Memory B cell (primary cell): ENCODE measurements at regions not wholly inside any gene's neighbourhood (a gene's known extent, or its start where the extent isn't known, plus 50 kb on each side); places are given as distances from the start of the nearest gene placed in this dataset.
"Not testable (repeated sequence)": the region's sequence is repeated elsewhere in the genome, so short reads cannot be mapped to it uniquely, and the experiment has no call there.

Source experiments
- ATAC-seq: fragments of 150-1000 bp; cut with Tn5 transposase; 2 replicates; pipeline ENCODE4 v1.10.0; 2021; ENCODE audit warnings: low read depth, mild to moderate bottlenecking, moderate library complexity
- DNase-seq, 2 donors: peaks; one replicate each; pipeline ENCODE4 v3.0.0; 2022; ENCODE audit warnings: low spot score in 2 of 2
- H3K27ac Mint-ChIP-seq: one replicate; pipeline ENCODE4 v1.8.0; 2022; ENCODE audit warnings: mild to moderate bottlenecking, moderate library complexity, mixed read lengths
- H3K27me3 Mint-ChIP-seq: one replicate; pipeline ENCODE4 v1.8.0; 2022; ENCODE audit warnings: mixed read lengths
- H3K36me3 Mint-ChIP-seq: one replicate; pipeline ENCODE4 v1.8.0; 2022; ENCODE audit warnings: mild to moderate bottlenecking, mixed read lengths
- H3K4me1 Mint-ChIP-seq: one replicate; pipeline ENCODE4 v1.8.0; 2022; ENCODE audit warnings: mixed read lengths
- H3K4me3 Mint-ChIP-seq: one replicate; pipeline ENCODE4 v1.8.0; 2022; ENCODE audit warnings: mild to moderate bottlenecking, moderate library complexity, mixed read lengths
- H3K9me3 Mint-ChIP-seq: one replicate; pipeline ENCODE4 v1.8.0; 2022; ENCODE audit warnings: mixed read lengths

DNA sequence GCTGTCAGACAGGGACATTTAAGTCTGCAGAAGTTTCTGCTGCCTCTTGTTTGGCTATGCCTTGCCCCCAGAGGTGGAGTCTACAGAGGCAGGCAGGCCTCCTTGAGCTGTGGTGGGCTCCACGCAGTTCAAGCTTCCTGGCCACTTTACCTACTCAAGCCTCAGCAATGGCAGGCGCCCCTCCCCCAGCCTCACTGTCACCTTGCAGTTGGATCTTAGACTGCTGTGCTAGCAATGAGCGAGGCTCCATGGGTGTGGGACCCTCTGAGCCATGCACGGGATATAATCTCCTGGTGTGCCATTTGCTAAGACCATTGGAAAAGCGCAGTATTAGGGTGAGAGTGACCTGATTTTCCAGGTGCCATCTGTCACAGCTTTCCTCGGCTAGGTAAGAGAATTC, 542.7 kb upstream of the SEMA6A start:
- not testable (repeated sequence) for H3K4me3 Mint-ChIP-seq, H3K9me3 Mint-ChIP-seq, ATAC-seq, H3K4me1 Mint-ChIP-seq, DNase-seq, H3K27ac Mint-ChIP-seq, H3K27me3 Mint-ChIP-seq, H3K36me3 Mint-ChIP-seq

DNA sequence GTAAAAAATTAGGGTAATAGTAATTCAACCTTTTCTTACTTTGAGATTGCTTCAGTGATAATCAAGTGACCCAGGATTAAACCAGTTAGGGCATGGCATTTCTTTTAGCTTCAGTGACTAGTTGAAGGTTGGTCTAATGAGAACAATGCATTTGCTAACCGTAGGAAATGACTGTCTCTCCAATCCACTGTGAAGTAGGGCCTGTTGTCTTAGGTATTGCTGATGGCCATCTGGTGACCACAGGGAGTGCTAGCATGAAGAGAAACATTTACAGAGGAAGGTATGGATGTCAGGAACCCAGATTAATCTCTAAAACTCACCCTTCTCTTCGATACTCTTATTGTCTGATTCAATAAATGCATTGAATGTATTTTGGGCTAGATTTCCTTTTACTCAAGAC, 535.9 kb upstream of the SEMA6A start:
- ATAC-seq = no peak
- Mint-ChIP-seq H3K9me3 (peaks cover 5% of the 10 kb centered on the region), H3K4me1 (no peaks in the 10 kb centered on the region), H3K4me3 (no peak overlapping the region), H3K36me3 (no peaks in the 10 kb centered on the region), H3K27me3 (no peaks in the 10 kb centered on the region), H3K27ac (no peak overlapping the region)
- DNase-seq = no peak

DNA sequence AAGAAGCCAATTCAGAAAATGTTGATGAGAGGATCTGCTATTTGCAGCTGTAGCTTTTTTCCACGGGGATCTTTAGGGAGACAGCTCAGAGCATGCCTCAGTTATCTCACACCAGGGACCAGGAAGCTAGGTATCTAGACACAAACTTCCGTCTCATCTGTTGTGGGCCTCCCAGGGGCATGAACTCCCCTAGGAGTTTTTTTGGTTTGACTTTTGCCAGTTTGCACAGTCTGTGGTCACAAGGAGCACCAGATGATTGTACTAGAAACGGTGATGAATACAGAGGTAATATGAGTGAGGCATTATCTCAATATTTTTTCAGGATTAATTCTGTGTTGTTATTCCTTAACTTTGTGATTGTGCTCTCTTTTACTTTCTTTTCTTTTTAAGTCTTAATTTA, 533.2 kb upstream of the SEMA6A start:
- H3K4me3 Mint-ChIP-seq = no peak overlapping the region
- DNase-seq (no peak), ATAC-seq (no peak)
- no peak overlapping the region for H3K27ac Mint-ChIP-seq
- no peaks in the 10 kb centered on the region for H3K4me1 Mint-ChIP-seq
- no peaks in the 10 kb centered on the region for H3K9me3 Mint-ChIP-seq
- no peaks in the 10 kb centered on the region for H3K36me3 Mint-ChIP-seq
- no peaks in the 10 kb centered on the region for H3K27me3 Mint-ChIP-seq

DNA sequence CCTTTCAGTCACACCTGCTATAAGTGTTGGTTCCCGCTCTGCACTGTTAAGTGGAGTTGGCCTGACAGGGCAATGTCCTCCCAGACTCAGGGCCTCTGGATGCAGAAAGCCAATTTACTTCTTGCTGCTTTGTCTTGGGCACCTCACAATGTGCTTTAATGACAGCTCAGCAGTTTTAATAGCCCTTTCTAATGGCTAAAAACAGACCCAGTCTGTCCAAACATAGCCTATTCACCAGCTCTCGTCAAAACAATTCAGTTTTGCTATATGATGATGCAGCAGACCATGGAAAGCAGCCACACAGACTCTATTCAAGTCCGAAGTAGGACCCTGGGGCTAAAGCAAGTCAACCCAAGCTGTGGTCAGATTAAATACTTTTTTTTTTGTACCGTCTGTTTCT, 529.1 kb upstream of the SEMA6A start:
- no peaks in the 10 kb centered on the region for H3K27me3 Mint-ChIP-seq
- no peak for DNase-seq
- no peaks in the 10 kb centered on the region for H3K9me3 Mint-ChIP-seq
- no peaks in the 10 kb centered on the region for H3K36me3 Mint-ChIP-seq
- no peak overlapping the region for H3K27ac Mint-ChIP-seq
- no peaks in the 10 kb centered on the region for H3K4me1 Mint-ChIP-seq
- no peak for ATAC-seq
- no peak overlapping the region for H3K4me3 Mint-ChIP-seq

DNA sequence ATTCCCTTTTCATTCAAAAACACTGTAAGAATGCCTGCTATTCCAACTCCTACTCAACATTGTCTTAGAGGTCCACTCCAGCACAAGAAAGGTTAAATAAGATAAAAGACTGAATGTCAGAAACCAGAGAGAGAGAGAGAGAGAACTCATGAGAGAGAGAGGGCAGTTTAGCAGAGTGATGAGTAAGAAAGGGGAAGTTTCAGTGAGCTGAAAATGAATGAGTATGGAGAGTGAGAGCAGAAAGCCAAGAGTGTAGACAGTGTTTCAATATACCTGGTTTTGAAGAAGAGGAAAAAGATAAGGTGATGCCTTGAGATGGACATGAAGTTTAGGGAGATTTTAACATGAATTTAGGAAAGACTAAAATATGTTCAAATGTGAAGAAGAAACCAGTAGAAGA, 528.0 kb upstream of the SEMA6A start:
- DNase-seq (no peak), ATAC-seq (no peak)
- no peaks in the 10 kb centered on the region for H3K27me3 Mint-ChIP-seq
- no peaks in the 10 kb centered on the region for H3K9me3 Mint-ChIP-seq
- no peak overlapping the region for H3K4me3 Mint-ChIP-seq
- H3K27ac Mint-ChIP-seq = no peak overlapping the region
- no peaks in the 10 kb centered on the region for H3K36me3 Mint-ChIP-seq
- H3K4me1 Mint-ChIP-seq = no peaks in the 10 kb centered on the region

DNA sequence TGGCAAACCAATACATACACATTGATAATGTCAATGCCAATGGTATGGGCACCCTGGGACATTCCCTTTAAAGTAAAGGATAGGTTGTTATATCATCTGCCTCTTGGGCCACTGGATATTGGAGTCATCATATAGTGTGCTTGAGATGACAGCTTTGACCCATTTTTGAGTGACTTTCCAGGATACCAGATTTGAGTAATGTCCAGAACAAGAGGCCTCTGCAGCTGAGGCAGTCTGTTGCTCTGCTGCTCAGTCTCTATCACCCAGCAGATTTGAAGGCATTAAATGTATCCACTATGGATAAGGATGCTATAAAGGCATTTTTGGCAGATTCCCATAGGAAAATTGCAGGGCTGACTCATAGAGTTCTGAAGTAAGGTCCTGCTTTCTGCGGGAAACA, 525.6 kb upstream of the SEMA6A start:
- peaks cover under 1% of the 10 kb centered on the region for H3K27me3 Mint-ChIP-seq
- no peak overlapping the region for H3K4me3 Mint-ChIP-seq
- H3K36me3 Mint-ChIP-seq = no peaks in the 10 kb centered on the region
- no peak for DNase-seq
- no peaks in the 10 kb centered on the region for H3K4me1 Mint-ChIP-seq
- H3K9me3 Mint-ChIP-seq = no peaks in the 10 kb centered on the region
- no peak overlapping the region for H3K27ac Mint-ChIP-seq
- no peak for ATAC-seq

GRCh38 chr5:117098094-117098493, 523.5 kb upstream of the SEMA6A start:
- no peaks in the 10 kb centered on the region for H3K4me1 Mint-ChIP-seq
- DNase-seq (no peak), ATAC-seq (no peak)
- H3K4me3 Mint-ChIP-seq = no peak overlapping the region
- H3K9me3 Mint-ChIP-seq = peaks cover 3% of the 10 kb centered on the region
- H3K27ac Mint-ChIP-seq = no peak overlapping the region
- H3K27me3 Mint-ChIP-seq = peaks cover 3% of the 10 kb centered on the region
- peaks cover 2% of the 10 kb centered on the region for H3K36me3 Mint-ChIP-seq

DNA sequence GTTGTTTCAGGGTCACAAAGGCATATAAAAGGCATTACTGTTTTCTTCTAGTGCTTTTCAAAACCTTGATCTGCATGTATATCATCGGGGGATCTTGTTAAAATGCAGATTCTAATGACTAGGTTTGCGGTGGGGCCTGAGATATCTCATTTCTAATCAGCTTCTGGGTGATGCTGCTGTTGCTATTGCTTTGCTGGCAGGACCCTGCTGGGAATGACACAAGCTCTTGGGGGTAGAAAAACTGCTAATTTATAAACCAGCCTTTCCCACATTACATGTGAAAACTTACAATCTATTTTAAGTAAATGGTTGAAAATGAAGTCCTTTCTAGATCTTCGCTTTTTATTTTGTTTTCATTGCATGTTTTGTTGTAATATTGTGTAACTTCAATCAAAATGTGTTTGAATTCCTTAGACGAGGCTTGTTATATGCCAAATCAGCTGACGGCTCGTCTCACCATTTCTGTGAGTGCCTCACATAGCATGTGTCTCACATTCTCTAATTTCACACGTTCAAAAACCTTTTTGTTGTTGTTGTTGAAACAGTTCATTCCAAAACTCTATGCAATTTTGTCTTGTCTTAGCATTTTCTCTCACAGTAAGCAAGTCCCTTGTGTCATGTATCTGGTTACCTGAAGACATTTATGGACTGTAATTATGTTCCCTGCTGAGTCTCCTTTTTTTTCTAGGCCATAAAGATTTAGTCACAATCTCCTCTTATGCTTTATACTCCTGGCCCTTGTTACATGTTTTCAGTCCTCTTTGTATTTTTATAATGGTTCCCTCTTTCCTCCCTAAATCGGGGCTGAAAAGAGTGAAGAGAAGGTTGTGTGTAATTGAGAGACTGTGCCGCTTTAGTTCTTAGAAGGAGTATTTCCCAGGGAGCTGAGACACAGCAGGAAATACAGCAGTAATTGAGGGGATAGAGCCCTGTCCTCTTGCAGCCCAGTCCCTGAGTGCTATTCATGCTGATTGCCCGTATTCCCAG, 521.0 kb upstream of the SEMA6A start:
- DNase-seq = no peak
- no peaks in the 10 kb centered on the region for H3K4me1 Mint-ChIP-seq
- no peak overlapping the region for H3K4me3 Mint-ChIP-seq
- ATAC-seq = no peak
- H3K9me3 Mint-ChIP-seq = peaks cover 3% of the 10 kb centered on the region
- peaks cover 2% of the 10 kb centered on the region for H3K36me3 Mint-ChIP-seq
- H3K27ac Mint-ChIP-seq = no peak overlapping the region
- peaks cover 3% of the 10 kb centered on the region for H3K27me3 Mint-ChIP-seq

- Mint-ChIP-seq H3K27me3 (peaks cover 3% of the 10 kb centered on the region), H3K27ac (no peak overlapping the region), H3K4me3 (no peak overlapping the region), H3K4me1 (no peaks in the 10 kb centered on the region), H3K9me3 (peaks cover 3% of the 10 kb centered on the region), H3K36me3 (peaks cover 2% of the 10 kb centered on the region)
- no peak for ATAC-seq
- DNase-seq = no peak
Observed at GRCh38 chr5:117094114-117094815, 519.6 kb upstream of the SEMA6A start.

DNA sequence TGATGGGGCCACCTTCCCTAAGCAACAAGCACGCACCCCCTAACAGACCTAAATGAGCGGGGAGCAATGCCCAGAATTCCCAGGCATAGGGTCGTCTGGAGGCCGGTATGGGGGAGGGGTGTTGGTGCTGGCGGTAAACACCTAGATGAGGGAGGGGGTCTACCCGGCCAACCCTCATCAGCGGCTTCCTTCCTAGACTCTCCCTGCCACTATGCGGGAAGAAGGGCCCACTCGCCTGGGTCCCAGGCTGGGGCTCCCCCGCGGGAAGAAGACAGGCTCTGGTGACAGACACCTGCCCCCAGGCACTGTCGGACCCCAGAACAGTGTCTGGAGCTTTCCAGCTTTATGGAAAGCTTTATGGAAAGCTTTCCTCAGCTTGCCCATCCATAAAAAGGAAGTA, 519.0 kb upstream of the SEMA6A start:
- peaks cover 2% of the 10 kb centered on the region for H3K36me3 Mint-ChIP-seq
- ATAC-seq = no peak

GRCh38 chr5:117089001-117089400, 514.4 kb upstream of the SEMA6A start:
- DNase-seq (no peak), ATAC-seq (no peak)
- Mint-ChIP-seq H3K9me3 (peaks cover 2% of the 10 kb centered on the region), H3K36me3 (no peaks in the 10 kb centered on the region), H3K4me1 (no peaks in the 10 kb centered on the region), H3K27me3 (no peaks in the 10 kb centered on the region), H3K4me3 (no peak overlapping the region), H3K27ac (no peak overlapping the region)

More for the DNA sequence above, 519.0 kb upstream of the SEMA6A start:
- H3K27ac Mint-ChIP-seq = no peak overlapping the region
- DNase-seq = no peak
- no peaks in the 10 kb centered on the region for H3K4me1 Mint-ChIP-seq
- peaks cover 3% of the 10 kb centered on the region for H3K9me3 Mint-ChIP-seq
- H3K4me3 Mint-ChIP-seq = no peak overlapping the region
- peaks cover 3% of the 10 kb centered on the region for H3K27me3 Mint-ChIP-seq

GRCh38 chr5:117088176-117088575, 513.6 kb upstream of the SEMA6A start:
- Mint-ChIP-seq H3K36me3 (no peaks in the 10 kb centered on the region), H3K4me1 (no peaks in the 10 kb centered on the region), H3K4me3 (no peak overlapping the region), H3K27ac (no peak overlapping the region), H3K27me3 (no peaks in the 10 kb centered on the region), H3K9me3 (peaks cover 2% of the 10 kb centered on the region)
- no peak for ATAC-seq
- DNase-seq = no peak

- Mint-ChIP-seq H3K9me3 (peaks cover 2% of the 10 kb centered on the region), H3K4me1 (no peaks in the 10 kb centered on the region), H3K4me3 (no peak overlapping the region), H3K27ac (no peak overlapping the region), H3K27me3 (no peaks in the 10 kb centered on the region), H3K36me3 (no peaks in the 10 kb centered on the region)
- ATAC-seq = no peak
- no peak for DNase-seq
Observed at GRCh38 chr5:117084067-117084466, 509.4 kb upstream of the SEMA6A start.

GRCh38 chr5:117082977-117083376, 508.4 kb upstream of the SEMA6A start:
- ATAC-seq (no peak), DNase-seq (no peak)
- Mint-ChIP-seq H3K4me3 (no peak overlapping the region), H3K9me3 (peaks cover 2% of the 10 kb centered on the region), H3K4me1 (no peaks in the 10 kb centered on the region), H3K36me3 (no peaks in the 10 kb centered on the region), H3K27me3 (no peaks in the 10 kb centered on the region), H3K27ac (no peak overlapping the region)
